GM18868 (cell line): ENCODE measurements at regions not wholly inside any gene's neighbourhood (a gene's known extent, or its start where the extent isn't known, plus 50 kb on each side); places are given as distances from the start of the nearest gene placed in this dataset.
"Not testable (repeated sequence)": the region's sequence is repeated elsewhere in the genome, so short reads cannot be mapped to it uniquely, and the experiment has no call there.

Experiments
- ATAC-seq: cut with Tn5 transposase; IDR thresholded peaks from one replicate; pipeline ENCODE4 v1.9.1; 2021; ENCODE audit warnings: mild to moderate bottlenecking, moderate library complexity; ENCODE audit not compliant: unreplicated experiment

GRCh38 chr3:176097027-176097426 lies 1100.3 kb downstream of the TBL1XR1 start:
- ATAC-seq, result no peak

GRCh38 chr3:176093892-176094291 lies 1103.4 kb downstream of the TBL1XR1 start:
- ATAC-seq, result not testable (repeated sequence)

GRCh38 chr3:176090727-176091126 lies 1106.6 kb downstream of the TBL1XR1 start:
- no peak for ATAC-seq

- ATAC-seq, result no peak
Observed at GRCh38 chr3:176088962-176089383, 1108.3 kb downstream of the TBL1XR1 start.

GRCh38 chr3:176087066-176087697 lies 1110.1 kb downstream of the TBL1XR1 start:
- peak; percentile 62 for ATAC-seq

GRCh38 chr3:176079785-176080184 lies 1117.5 kb downstream of the TBL1XR1 start:
- ATAC-seq, result no peak

DNA sequence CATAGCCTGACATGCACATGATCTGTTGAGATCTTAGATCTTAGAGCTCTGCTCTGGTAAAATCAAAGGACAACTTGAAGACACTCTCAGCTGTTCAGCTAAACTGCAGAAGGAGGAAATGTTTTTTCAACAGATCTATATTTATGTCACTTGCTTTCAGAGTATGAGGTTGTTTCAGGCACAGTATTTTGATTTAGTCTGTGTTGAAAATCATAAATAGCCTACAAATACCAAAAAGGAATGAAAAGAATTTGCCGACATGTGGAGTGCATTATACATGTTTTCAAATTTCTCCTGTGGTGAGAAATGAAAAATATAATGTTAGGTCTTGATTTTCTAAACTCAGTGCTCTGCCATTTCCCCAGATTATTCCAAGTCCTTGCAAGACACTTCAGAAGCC lies 1118.4 kb downstream of the TBL1XR1 start:
- no peak for ATAC-seq

- no peak for ATAC-seq
Observed at GRCh38 chr3:176075491-176075890, 1121.8 kb downstream of the TBL1XR1 start.

DNA sequence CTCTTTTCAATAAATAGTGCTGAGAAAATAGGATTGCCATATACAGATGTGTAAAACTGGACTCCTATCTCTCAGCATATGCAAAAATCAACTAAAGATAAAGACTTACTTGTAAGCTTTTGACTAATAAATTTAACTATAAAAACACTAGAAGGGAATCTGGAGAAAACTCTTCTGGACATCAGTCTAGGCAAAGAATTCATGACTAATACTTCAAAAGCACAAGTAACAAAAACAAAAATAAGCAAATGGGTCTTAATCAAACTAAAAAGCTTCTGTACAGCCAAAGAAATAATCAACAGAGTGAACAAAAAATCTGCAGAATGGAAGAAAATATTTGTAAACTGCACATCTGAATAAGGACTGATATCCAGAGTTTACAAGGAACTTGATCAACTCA lies 1122.2 kb downstream of the TBL1XR1 start:
- ATAC-seq, result no peak

DNA sequence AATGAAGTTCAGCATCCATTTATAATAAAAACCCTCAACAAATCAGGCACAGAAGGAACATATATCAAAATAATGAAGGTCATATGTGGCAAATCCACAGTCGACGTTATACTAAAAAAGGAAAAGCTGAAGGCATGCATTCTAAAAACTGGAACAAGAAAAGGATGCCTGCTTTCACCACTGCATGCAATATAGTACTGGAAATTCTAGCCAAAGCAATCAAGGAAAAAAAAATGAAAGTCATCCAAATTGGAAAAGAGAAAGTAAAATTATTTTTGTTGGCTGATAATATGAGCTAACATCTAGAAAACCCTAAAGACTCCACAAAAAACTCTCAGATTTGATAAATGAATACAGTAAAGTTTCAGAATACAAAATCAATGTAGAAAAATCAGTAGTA lies 1123.2 kb downstream of the TBL1XR1 start:
- no peak for ATAC-seq

DNA sequence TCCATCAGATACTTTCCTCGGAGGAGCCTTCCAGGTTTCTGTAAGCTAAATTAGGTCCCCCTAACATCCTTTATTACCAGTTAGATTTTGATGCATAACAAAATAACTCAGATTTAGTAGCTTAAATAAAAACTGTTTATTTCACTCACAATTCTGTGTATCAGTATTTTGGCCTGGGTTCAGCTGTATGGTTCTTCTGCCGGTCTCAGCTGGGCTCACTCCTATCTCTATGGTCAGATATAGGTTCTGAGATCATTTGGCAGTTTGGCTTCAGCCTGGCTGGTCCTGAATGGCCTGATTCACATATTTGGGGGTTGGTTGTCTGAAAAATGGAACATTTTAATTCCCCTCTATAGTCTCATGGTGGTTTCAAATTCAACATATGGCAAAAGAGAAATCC lies 1125.3 kb downstream of the TBL1XR1 start:
- no peak for ATAC-seq

DNA sequence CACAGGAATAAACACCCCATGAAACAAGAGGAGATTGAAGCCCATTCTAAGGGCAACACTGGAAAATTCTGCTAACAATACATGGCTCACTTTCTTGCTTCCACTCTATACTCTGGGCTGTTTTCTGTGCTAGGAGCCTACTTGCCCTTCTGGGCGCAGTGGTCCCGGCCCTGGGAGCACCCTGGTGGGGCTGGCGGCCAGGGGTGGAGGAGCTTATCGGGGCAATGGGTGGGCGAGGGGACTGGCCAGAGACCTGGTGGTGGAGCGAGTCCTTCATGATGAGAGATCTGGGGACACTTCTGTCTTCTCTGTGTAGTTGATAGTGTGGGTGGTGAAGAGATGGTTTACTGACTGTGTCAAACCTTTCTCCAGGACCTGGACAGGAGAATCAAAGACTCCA lies 1128.5 kb downstream of the TBL1XR1 start:
- no peak for ATAC-seq

GRCh38 chr3:176058856-176059255 lies 1138.4 kb downstream of the TBL1XR1 start:
- no peak for ATAC-seq

GRCh38 chr3:176055836-176056235 lies 1141.4 kb downstream of the TBL1XR1 start:
- no peak for ATAC-seq

DNA sequence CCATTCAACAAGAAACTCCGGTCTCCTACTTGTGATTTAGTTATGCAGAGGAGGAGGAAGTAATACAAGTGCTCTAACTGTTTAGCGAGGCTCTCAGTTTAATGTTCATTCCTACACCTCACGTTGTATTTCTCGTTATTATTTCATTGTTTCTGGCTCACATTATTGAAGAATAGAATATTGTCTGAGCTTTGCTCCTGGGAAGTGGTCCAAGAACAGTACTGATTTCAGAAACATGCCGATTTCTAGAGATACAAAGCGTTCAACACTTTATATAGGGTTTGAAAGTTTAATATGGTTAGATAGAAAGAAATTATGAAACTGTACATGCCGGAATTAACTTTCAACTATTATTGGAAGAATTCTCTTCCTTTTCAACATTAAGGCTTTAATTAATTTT lies 1145.5 kb downstream of the TBL1XR1 start:
- no peak for ATAC-seq

GRCh38 chr3:176046703-176047102 lies 1150.6 kb downstream of the TBL1XR1 start:
- ATAC-seq, result no peak

DNA sequence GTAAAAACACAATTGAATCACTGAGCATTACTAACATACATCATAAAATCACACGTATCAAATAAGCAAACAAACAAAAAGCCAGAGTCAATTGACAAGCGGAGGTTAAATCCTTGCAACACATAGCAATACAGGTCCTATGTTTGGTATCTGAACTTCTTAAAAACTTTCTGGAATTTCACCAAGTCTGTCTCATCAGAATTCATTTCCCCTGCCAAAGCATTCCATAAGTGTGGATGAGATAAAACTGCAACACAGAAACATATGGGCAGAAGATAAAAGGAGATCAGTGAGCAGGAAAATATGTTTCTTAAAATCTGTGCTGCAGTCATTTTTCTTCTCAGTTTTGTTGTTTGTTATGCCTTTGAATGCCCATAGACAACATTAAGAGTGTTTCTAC lies 1155.5 kb downstream of the TBL1XR1 start:
- no peak for ATAC-seq

GRCh38 chr3:176041185-176041584 lies 1156.1 kb downstream of the TBL1XR1 start:
- no peak for ATAC-seq

- ATAC-seq, result no peak
Observed at GRCh38 chr3:176037636-176038035, 1159.6 kb downstream of the TBL1XR1 start.

GRCh38 chr3:176032043-176032442 lies 1165.2 kb downstream of the TBL1XR1 start:
- ATAC-seq, result no peak

GRCh38 chr3:176016203-176016602 lies 1157.1 kb downstream of the NAALADL2 start:
- not testable (repeated sequence) for ATAC-seq

DNA sequence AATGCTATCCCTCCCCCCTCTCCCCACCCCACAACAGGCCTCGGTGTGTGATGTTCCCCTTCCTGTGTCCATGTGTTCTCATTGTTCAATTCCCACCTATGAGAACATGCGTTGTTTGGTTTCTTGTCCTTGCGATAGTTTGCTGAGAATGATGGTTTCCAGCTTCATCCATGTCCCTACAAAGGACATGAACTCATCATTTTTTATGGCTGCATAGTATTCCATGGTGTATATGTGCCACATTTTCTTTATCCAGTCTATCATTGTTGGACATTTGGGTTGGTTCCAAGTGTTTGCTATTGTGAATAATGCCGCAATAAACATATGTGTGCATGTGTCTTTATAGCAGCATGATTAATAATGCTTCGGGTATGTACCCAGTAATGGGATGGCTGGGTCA lies 1156.1 kb downstream of the NAALADL2 start:
- not testable (repeated sequence) for ATAC-seq

- ATAC-seq, result no peak
Observed at GRCh38 chr3:176009256-176009655, 1150.1 kb downstream of the NAALADL2 start.
